ENCODE measurements at regions not wholly inside any gene's neighbourhood (a gene's known extent, or its start where the extent isn't known, plus 50 kb on each side); places are given as distances from the start of the nearest gene placed in this dataset.

GRCh38 chr1:192901500-192901899 is 92.7 kb downstream of the RGS2 start:
- no peaks in the 10 kb centered on the region for H3K4me1 ChIP-seq
- intact Hi-C loops (cut with DNase I) = no loop called here
- DNase-seq = no peak
- no peak overlapping the region for H3K4me3 ChIP-seq (replicated peaks in 1 of 3)
- no peaks in the 10 kb centered on the region for H3K9me3 ChIP-seq
- H3K27ac ChIP-seq = no peak overlapping the region
- TF ChIP-seq CTCF (IDR thresholded peaks at IDR 0.05) (no peak), POLR2A (IDR thresholded peaks at IDR 0.05) (no peak)
- no peaks in the 10 kb centered on the region for H3K36me3 ChIP-seq
- WGBS, 2 donors = 31 to 48% methylated on average over 1 of the region's 1 CpG
- no peaks in the 10 kb centered on the region for H3K27me3 ChIP-seq

DNA sequence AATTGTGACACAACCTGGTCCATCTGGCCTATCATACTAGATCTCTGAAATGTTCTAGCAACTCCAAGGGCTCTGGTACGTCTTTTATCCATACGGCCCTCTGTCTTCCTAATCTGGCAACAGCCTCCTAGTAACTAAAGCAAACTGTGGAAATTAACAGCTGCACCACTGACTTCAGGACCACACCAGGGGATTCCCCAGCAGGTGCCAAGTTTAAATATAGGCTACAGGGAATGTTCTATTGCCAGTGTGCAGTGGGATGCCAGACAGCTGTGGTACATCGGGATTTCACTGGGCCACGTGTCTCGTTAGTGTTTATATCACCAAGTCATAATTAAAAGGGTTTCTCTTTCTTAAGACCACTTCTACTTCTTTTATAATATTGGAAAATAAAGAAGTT is 94.3 kb downstream of the RGS2 start:
- WGBS, 2 donors = 84 to 89% methylated on average over 5 of the region's 5 CpGs
- DNase-seq = no peak
- H3K9me3 ChIP-seq = no peaks in the 10 kb centered on the region
- no peak overlapping the region for H3K4me3 ChIP-seq (replicated peaks in 1 of 3)
- intact Hi-C loops (cut with DNase I) = no loop called here
- H3K27ac ChIP-seq = no peak overlapping the region
- no peaks in the 10 kb centered on the region for H3K4me1 ChIP-seq
- H3K36me3 ChIP-seq = no peaks in the 10 kb centered on the region
- TF ChIP-seq POLR2A (IDR thresholded peaks at IDR 0.05) = no peak
- H3K27me3 ChIP-seq = no peaks in the 10 kb centered on the region

- no peak overlapping the region for H3K4me3 ChIP-seq (replicated peaks in 1 of 3)
- H3K27ac ChIP-seq = no peak overlapping the region
- WGBS, 2 donors = 43 to 47% methylated on average over 7 of the region's 7 CpGs
Observed at GRCh38 chr1:192904438-192904895, 95.6 kb downstream of the RGS2 start.

GRCh38 chr1:192905049-192905448 is 96.2 kb downstream of the RGS2 start:
- intact Hi-C loops (cut with DNase I) = no loop called here
- Histone ChIP-seq H3K9me3 (no peaks in the 10 kb centered on the region), H3K27ac (no peak overlapping the region), H3K27me3 (no peaks in the 10 kb centered on the region), H3K4me1 (no peaks in the 10 kb centered on the region), H3K36me3 (no peaks in the 10 kb centered on the region), H3K4me3 (replicated peaks in 1 of 3) (no peak overlapping the region)
- no peak for TF ChIP-seq POLR2A (IDR thresholded peaks at IDR 0.05)
- no peak for TF ChIP-seq CTCF (IDR thresholded peaks at IDR 0.05)
- no peak for DNase-seq

More at GRCh38 chr1:192904438-192904895, 95.6 kb downstream of the RGS2 start:
- H3K36me3 ChIP-seq = no peaks in the 10 kb centered on the region
- no peaks in the 10 kb centered on the region for H3K27me3 ChIP-seq
- intact Hi-C loops (cut with DNase I) = no loop called here
- TF ChIP-seq POLR2A (IDR thresholded peaks at IDR 0.05) (no peak), CTCF (IDR thresholded peaks at IDR 0.05) (no peak)
- no peaks in the 10 kb centered on the region for H3K4me1 ChIP-seq
- DNase-seq = peak in 1 of 2 donors; percentile 3
- no peaks in the 10 kb centered on the region for H3K9me3 ChIP-seq

GRCh38 chr1:192906334-192906733 is 97.5 kb downstream of the RGS2 start:
- DNase-seq = no peak
- H3K27ac ChIP-seq = no peak overlapping the region
- no peaks in the 10 kb centered on the region for H3K36me3 ChIP-seq
- no peaks in the 10 kb centered on the region for H3K9me3 ChIP-seq
- no peak overlapping the region for H3K4me3 ChIP-seq (replicated peaks in 1 of 3)
- H3K27me3 ChIP-seq = no peaks in the 10 kb centered on the region
- TF ChIP-seq POLR2A (IDR thresholded peaks at IDR 0.05) (no peak), CTCF (IDR thresholded peaks at IDR 0.05) (no peak)
- intact Hi-C loops (cut with DNase I) = no loop called here
- no peaks in the 10 kb centered on the region for H3K4me1 ChIP-seq
- WGBS, 2 donors = 90 to 93% methylated on average over 3 of the region's 3 CpGs

All from thyroid gland (tissue), 4 donors.